ENCODE measurements at regions not wholly inside any gene's neighbourhood (a gene's known extent, or its start where the extent isn't known, plus 50 kb on each side); places are given as distances from the start of the nearest gene placed in this dataset.

- Mint-ChIP-seq H3K9me3 (no peaks in the 10 kb centered on the region), H3K4me1 (no peaks in the 10 kb centered on the region), H3K27me3 (no peaks in the 10 kb centered on the region), H3K27ac (no peak overlapping the region), H3K4me3 (no peak overlapping the region), H3K36me3 (ENCODE audit: low read depth) (no peaks in the 10 kb centered on the region)
- POLR2A ChIA-PET = no interaction called here
- CTCF ChIA-PET = no interaction called here
- no peak for ATAC-seq (ENCODE audit: low read depth)
- intact Hi-C loops (cut with micrococcal nuclease) = no loop called here
- TF ChIP-seq, protein P1, sequence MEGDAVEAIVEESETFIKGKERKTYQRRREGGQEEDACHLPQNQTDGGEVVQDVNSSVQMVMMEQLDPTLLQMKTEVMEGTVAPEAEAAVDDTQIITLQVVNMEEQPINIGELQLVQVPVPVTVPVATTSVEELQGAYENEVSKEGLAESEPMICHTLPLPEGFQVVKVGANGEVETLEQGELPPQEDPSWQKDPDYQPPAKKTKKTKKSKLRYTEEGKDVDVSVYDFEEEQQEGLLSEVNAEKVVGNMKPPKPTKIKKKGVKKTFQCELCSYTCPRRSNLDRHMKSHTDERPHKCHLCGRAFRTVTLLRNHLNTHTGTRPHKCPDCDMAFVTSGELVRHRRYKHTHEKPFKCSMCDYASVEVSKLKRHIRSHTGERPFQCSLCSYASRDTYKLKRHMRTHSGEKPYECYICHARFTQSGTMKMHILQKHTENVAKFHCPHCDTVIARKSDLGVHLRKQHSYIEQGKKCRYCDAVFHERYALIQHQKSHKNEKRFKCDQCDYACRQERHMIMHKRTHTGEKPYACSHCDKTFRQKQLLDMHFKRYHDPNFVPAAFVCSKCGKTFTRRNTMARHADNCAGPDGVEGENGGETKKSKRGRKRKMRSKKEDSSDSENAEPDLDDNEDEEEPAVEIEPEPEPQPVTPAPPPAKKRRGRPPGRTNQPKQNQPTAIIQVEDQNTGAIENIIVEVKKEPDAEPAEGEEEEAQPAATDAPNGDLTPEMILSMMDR (IDR thresholded peaks at IDR 0.05) = no peak
- no peak for DNase-seq
These were observed 696.5 kb downstream of the UQCRFS1 start for GRCh38 chr19:28516415-28516872.

- Mint-ChIP-seq H3K4me1 (no peaks in the 10 kb centered on the region), H3K36me3 (ENCODE audit: low read depth) (no peaks in the 10 kb centered on the region), H3K4me3 (no peak overlapping the region), H3K9me3 (no peaks in the 10 kb centered on the region), H3K27me3 (no peaks in the 10 kb centered on the region), H3K27ac (no peak overlapping the region)
- intact Hi-C loops (cut with micrococcal nuclease) = no loop called here
- ATAC-seq (ENCODE audit: low read depth) (no peak), DNase-seq (no peak)
- CTCF ChIA-PET = no interaction called here
- TF ChIP-seq, protein P1 (IDR thresholded peaks at IDR 0.05) = no peak
- POLR2A ChIA-PET = no interaction called here
These were observed 698.8 kb downstream of the UQCRFS1 start for GRCh38 chr19:28514166-28514565.

DNA sequence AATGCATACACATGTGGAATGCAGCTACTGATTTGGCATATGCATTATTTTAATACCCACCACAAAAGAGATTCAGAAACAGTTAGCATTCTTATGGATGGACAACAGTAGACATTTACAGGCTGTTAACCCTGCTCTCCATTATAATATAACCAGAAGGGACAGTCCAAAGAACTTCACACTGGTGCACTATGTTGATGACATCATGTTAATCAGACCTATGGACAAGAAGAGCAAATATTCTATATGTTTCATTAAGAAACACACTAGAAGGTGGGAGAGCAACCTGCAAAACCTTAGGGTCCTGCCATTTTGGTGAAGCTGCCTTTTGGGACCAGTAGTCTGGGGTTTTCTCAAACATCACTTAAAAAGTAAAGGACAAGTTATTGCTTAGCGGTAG, 701.3 kb downstream of the UQCRFS1 start:
- H3K36me3 Mint-ChIP-seq (ENCODE audit: low read depth) = no peaks in the 10 kb centered on the region

DNA sequence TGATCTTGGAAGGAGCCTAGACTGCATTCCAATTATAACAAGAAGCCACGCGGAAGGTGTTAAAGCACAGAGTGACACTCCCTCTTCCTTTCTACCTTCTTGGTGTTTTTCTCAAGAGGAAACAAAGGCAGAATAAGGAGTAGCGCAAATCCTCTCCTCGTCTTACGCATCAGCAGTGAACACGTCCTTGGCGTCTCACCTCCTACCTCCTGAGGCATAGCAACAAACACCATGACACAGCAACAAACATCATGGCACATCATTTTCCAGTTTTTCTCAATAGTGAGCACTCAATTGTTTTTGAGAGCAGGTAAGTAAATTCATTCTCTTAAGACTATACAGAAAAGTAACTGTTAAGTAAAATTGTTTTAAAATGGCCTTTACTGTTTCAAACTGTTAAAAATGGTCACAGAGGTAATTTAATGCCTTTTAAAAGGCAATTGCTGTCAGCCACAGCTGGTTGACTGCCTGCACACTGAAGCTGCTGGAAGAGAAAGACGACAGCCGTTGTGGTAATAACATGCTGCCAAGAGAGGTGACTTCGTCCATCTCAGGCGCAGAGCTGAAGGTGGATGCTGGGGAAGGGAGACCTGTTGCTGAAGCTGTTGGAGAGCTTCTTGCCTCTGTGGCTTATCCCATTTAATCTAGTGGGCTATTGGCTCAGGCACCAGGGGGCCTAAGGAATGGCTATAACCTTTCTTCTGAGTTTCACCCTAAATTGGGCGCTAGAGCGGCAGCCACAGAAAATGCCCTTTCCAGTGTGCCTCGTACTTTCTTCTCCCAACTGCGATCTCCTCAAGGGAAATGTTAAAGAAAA, 703.7 kb downstream of the UQCRFS1 start:
- intact Hi-C loops (cut with micrococcal nuclease) = no loop called here
- Mint-ChIP-seq H3K4me1 (no peaks in the 10 kb centered on the region), H3K9me3 (no peaks in the 10 kb centered on the region), H3K4me3 (no peak overlapping the region), H3K27ac (no peak overlapping the region), H3K27me3 (no peaks in the 10 kb centered on the region), H3K36me3 (ENCODE audit: low read depth) (no peaks in the 10 kb centered on the region)
- TF ChIP-seq, protein P1 (IDR thresholded peaks at IDR 0.05) = no peak
- CTCF ChIA-PET = no interaction called here
- POLR2A ChIA-PET = no interaction called here
- DNase-seq (no peak), ATAC-seq (ENCODE audit: low read depth) (no peak)

More for the DNA sequence above, 701.3 kb downstream of the UQCRFS1 start:
- ATAC-seq (ENCODE audit: low read depth) (no peak), DNase-seq (no peak)
- TF ChIP-seq, protein P1 (IDR thresholded peaks at IDR 0.05) = no peak
- H3K27ac Mint-ChIP-seq = no peak overlapping the region
- H3K4me1 Mint-ChIP-seq = no peaks in the 10 kb centered on the region
- H3K4me3 Mint-ChIP-seq = no peak overlapping the region
- CTCF ChIA-PET = no interaction called here
- POLR2A ChIA-PET = no interaction called here
- H3K9me3 Mint-ChIP-seq = no peaks in the 10 kb centered on the region
- intact Hi-C loops (cut with micrococcal nuclease) = no loop called here
- H3K27me3 Mint-ChIP-seq = no peaks in the 10 kb centered on the region

DNA sequence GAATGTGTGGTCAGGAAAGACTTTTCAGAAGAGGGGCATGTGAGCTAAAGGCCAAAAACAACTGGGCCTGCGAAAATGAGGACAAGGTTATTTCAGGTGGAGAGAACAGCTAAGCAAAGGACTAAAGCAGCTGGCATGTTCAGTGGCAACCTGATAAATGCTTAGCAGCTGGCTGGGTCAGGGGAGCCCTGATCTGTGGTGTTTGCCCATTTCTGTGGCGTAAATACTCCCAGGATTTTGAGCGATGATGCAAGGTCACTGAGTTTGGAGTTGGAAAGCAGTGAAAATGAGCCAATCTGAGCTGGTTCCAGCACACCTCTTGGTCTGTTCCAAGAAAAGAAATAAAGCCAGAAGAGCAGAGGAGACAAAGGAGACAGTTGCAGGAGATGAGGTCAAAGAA, 704.3 kb downstream of the UQCRFS1 start:
- ATAC-seq (ENCODE audit: low read depth) (no peak), DNase-seq (no peak)
- Mint-ChIP-seq H3K9me3 (no peaks in the 10 kb centered on the region), H3K27me3 (no peaks in the 10 kb centered on the region), H3K36me3 (ENCODE audit: low read depth) (no peaks in the 10 kb centered on the region), H3K4me1 (no peaks in the 10 kb centered on the region), H3K4me3 (no peak overlapping the region), H3K27ac (no peak overlapping the region)
- ChIA-PET CTCF (no interaction called here), POLR2A (no interaction called here)
- TF ChIP-seq, protein P1 (IDR thresholded peaks at IDR 0.05) = no peak
- intact Hi-C loops (cut with micrococcal nuclease) = no loop called here
